ENCODE measurements at regions not wholly inside any gene's neighbourhood (a gene's known extent, or its start where the extent isn't known, plus 50 kb on each side); places are given as distances from the start of the nearest gene placed in this dataset.

GRCh38 chr13:111893071-111893606 lies 173.8 kb upstream of the SOX1 start:
- TF ChIP-seq, protein P1, sequence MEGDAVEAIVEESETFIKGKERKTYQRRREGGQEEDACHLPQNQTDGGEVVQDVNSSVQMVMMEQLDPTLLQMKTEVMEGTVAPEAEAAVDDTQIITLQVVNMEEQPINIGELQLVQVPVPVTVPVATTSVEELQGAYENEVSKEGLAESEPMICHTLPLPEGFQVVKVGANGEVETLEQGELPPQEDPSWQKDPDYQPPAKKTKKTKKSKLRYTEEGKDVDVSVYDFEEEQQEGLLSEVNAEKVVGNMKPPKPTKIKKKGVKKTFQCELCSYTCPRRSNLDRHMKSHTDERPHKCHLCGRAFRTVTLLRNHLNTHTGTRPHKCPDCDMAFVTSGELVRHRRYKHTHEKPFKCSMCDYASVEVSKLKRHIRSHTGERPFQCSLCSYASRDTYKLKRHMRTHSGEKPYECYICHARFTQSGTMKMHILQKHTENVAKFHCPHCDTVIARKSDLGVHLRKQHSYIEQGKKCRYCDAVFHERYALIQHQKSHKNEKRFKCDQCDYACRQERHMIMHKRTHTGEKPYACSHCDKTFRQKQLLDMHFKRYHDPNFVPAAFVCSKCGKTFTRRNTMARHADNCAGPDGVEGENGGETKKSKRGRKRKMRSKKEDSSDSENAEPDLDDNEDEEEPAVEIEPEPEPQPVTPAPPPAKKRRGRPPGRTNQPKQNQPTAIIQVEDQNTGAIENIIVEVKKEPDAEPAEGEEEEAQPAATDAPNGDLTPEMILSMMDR (IDR thresholded peaks at IDR 0.05): no peak
- TF ChIP-seq POLR2A (IDR thresholded peaks at IDR 0.05): no peak
- TF ChIP-seq POLR2AphosphoS5 (IDR thresholded peaks at IDR 0.05): no peak
- TF ChIP-seq EP300 (IDR thresholded peaks at IDR 0.05): no peak

Data from suprapubic skin (tissue), 4 donors.